A549 (cell line): ENCODE measurements at regions not wholly inside any gene's neighbourhood (a gene's known extent, or its start where the extent isn't known, plus 50 kb on each side); places are given as distances from the start of the nearest gene placed in this dataset.

Experiments
- ATAC-seq, 2 experiments: fragments of 200-7000 bp in 1 of 2; fragments of >200 bp in 1 of 2; cut with Nextera tagmentation in 1 of 2; cut with Tn5 transposase in 1 of 2; 3 replicates each; pipeline versions ENCODE4 v1.8.0 to v1.9.1; 2018 to 2020; ENCODE audit warnings: mild to moderate bottlenecking in 1 of 2, moderate library complexity in 1 of 2
- CTCF ChIA-PET: fragments of 300-600 bp; sonication (Branson Sonifier 250); formaldehyde crosslinking; extraction: SDS; loops from one replicate; lab custom pipeline; 2021; ENCODE audit warnings: antibody characterized with exemption, inconsistent platforms; lab: Yijun Ruan, JAX
- POLR2A ChIA-PET: fragments of 350-600 bp; formaldehyde crosslinking; extraction: SDS; loops from one replicate; lab custom pipeline; 2021; ENCODE audit warnings: antibody characterized with exemption, inconsistent platforms; lab: Yijun Ruan, JAX
- DNase-seq, 2 experiments: peaks; one replicate each; pipeline versions ENCODE4 v3.0.0 to v3.0.0-alpha.2; 2011 to 2016; ENCODE audit warnings: low read depth in 1 of 2, low spot score in 1 of 2
- FAIRE-seq: peaks from 2 replicates; lab custom pipeline; 2011; peaks lifted over from hg19 to GRCh38; lab: Jason Lieb, UNC
- H3K27ac ChIP-seq, 2 experiments: fragments of >200 bp; sonication (Bioruptor Twin); formaldehyde crosslinking; 3 replicates each; pipeline ENCODE4 v1.5.1; 2016 to 2017
- H3K4me1 ChIP-seq: fragments of >200 bp; sonication (Bioruptor Twin); formaldehyde crosslinking; 3 replicates; pipeline ENCODE4 v1.6.1; 2016
- H3K4me2 ChIP-seq: fragments of >200 bp; sonication (Bioruptor Twin); formaldehyde crosslinking; 3 replicates; pipeline ENCODE4 v1.6.1; 2016
- H3K4me3 ChIP-seq: fragments of >200 bp; sonication (Bioruptor Twin); formaldehyde crosslinking; 3 replicates; pipeline ENCODE4 v1.5.1; 2016
- H3K9me3 ChIP-seq: fragments of >200 bp; sonication (Bioruptor Twin); formaldehyde crosslinking; 3 replicates; pipeline ENCODE4 v1.6.1; 2016
- CBX8 ChIP-seq: fragments of 200-600 bp; sonication (generic); IDR thresholded peaks from 2 replicates; pipeline ENCODE4 v1.6.1; 2016
- CEBPB ChIP-seq, 2 experiments: fragments of >200 bp in 1 of 2; sonication (Bioruptor Twin) in 1 of 2; formaldehyde crosslinking in 1 of 2; IDR thresholded peaks; 2 replicates each; pipeline ENCODE4 v1.6.1; 2012 to 2016
- CTCF ChIP-seq: fragments of >200 bp; sonication (Bioruptor Twin); formaldehyde crosslinking; IDR thresholded peaks from 3 replicates; pipeline ENCODE4 v1.5.1; 2016
- E2F6 ChIP-seq: IDR thresholded peaks from 2 replicates; pipeline ENCODE4 v1.6.1; 2012; ENCODE audit warnings: low read depth, borderline replicate concordance
- EHF ChIP-seq: fragments of 250-450 bp; sonication (Bioruptor Pico); IDR thresholded peaks from 2 replicates; pipeline ENCODE4 v1.5.0; 2020; ENCODE audit warnings: mild to moderate bottlenecking
- ELK1 ChIP-seq: fragments of 150-350 bp; IDR thresholded peaks from 2 replicates; pipeline ENCODE4 v1.6.1; 2014; ENCODE audit warnings: low read depth, mild to moderate bottlenecking, low read length
- ESRRA ChIP-seq: fragments of 150-350 bp; IDR thresholded peaks from 2 replicates; pipeline ENCODE4 v1.6.1; 2014; ENCODE audit warnings: mild to moderate bottlenecking, low read length, borderline replicate concordance
- FOSB ChIP-seq: fragments of 250-450 bp; sonication (Bioruptor Pico); IDR thresholded peaks from 2 replicates; pipeline ENCODE4 v1.5.0; 2020; ENCODE audit warnings: mild to moderate bottlenecking, moderate library complexity
- FOSL2 ChIP-seq, 2 experiments: fragments of 450-650 bp in 1 of 2; fragments of >200 bp in 1 of 2; sonication (Bioruptor Twin) in 1 of 2; formaldehyde crosslinking; IDR thresholded peaks; 2 replicates each; pipeline versions ENCODE4 v1.5.0 to v1.6.1; 2016 to 2020; ENCODE audit warnings: mild to moderate bottlenecking in 1 of 2, moderate library complexity in 1 of 2
- FOXS1 ChIP-seq: fragments of 250-450 bp; sonication (Bioruptor Pico); IDR thresholded peaks from 2 replicates; pipeline ENCODE4 v1.5.0; 2020; ENCODE audit warnings: mild to moderate bottlenecking, moderate library complexity
- GATA3 ChIP-seq: IDR thresholded peaks from 2 replicates; pipeline ENCODE4 v1.6.1; 2012; ENCODE audit warnings: borderline replicate concordance
- HES2 ChIP-seq: fragments of >200 bp; sonication (Bioruptor Twin); formaldehyde crosslinking; IDR thresholded peaks from 2 replicates; pipeline ENCODE4 v1.6.1; 2016
- HMGXB4 ChIP-seq: fragments of 250-450 bp; sonication (Bioruptor Pico); IDR thresholded peaks from 2 replicates; pipeline ENCODE4 v1.5.0; 2021; ENCODE audit warnings: mild to moderate bottlenecking, moderate library complexity, borderline replicate concordance
- HOXA7 ChIP-seq: fragments of 250-450 bp; sonication (Bioruptor Pico); IDR thresholded peaks from 2 replicates; pipeline ENCODE4 v1.5.0; 2020; ENCODE audit warnings: mild to moderate bottlenecking, moderate library complexity
- JUN ChIP-seq, 2 experiments: fragments of >200 bp; sonication (Bioruptor Twin); formaldehyde crosslinking; IDR thresholded peaks; 2 replicates in 1 of 2; 3 replicates in 1 of 2; pipeline ENCODE4 v1.6.1; 2016 to 2017
- MAX ChIP-seq: IDR thresholded peaks from 2 replicates; pipeline ENCODE4 v1.6.1; 2012
- MAZ ChIP-seq: fragments of 150-350 bp; IDR thresholded peaks from 2 replicates; pipeline ENCODE4 v1.6.1; 2014; ENCODE audit warnings: antibody characterized with exemption, low read depth, low read length, borderline replicate concordance
- NFE2L2 ChIP-seq: fragments of 150-350 bp; conservative IDR thresholded peaks from 2 replicates; pipeline ENCODE4 v1.6.1; 2014; ENCODE audit warnings: low read length
- NPAS2 ChIP-seq: fragments of 250-450 bp; sonication (Bioruptor Pico); IDR thresholded peaks from 2 replicates; pipeline ENCODE4 v1.8.0; 2022; ENCODE audit warnings: mild to moderate bottlenecking, moderate library complexity, borderline replicate concordance
- POLR2A ChIP-seq: IDR thresholded peaks from 2 replicates; pipeline ENCODE4 v1.6.1; 2012; ENCODE audit warnings: mild to moderate bottlenecking, low read length
- RCOR1 ChIP-seq: fragments of 150-350 bp; IDR thresholded peaks from 2 replicates; pipeline ENCODE4 v1.6.1; 2014; ENCODE audit warnings: antibody characterized with exemption, low read length, low read depth
- REST ChIP-seq: fragments of 200-600 bp; sonication (generic); IDR thresholded peaks from 2 replicates; pipeline ENCODE4 v1.6.1; 2016; ENCODE audit warnings: antibody characterized with exemption, mild to moderate bottlenecking, moderate library complexity
- TFCP2L1 ChIP-seq: fragments of 250-450 bp; sonication (Bioruptor Pico); IDR thresholded peaks from 2 replicates; pipeline ENCODE4 v1.5.0; 2021; ENCODE audit warnings: mild to moderate bottlenecking
- ZFP36 ChIP-seq: fragments of 450-650 bp; IDR thresholded peaks from 2 replicates; pipeline ENCODE4 v1.6.1; 2014; ENCODE audit warnings: borderline replicate concordance; ENCODE audit not compliant: partially characterized antibody
- ZNF302 ChIP-seq: fragments of 250-450 bp; sonication (Bioruptor Pico); IDR thresholded peaks from 2 replicates; pipeline ENCODE4 v1.9.0; 2021; ENCODE audit warnings: inconsistent platforms, mild to moderate bottlenecking, moderate library complexity
- ZSCAN20 ChIP-seq: fragments of 250-450 bp; sonication (Bioruptor Pico); IDR thresholded peaks from 2 replicates; pipeline ENCODE4 v1.8.0; 2022; ENCODE audit warnings: mild to moderate bottlenecking, moderate library complexity
- WGBS: methylation state at CpG from one replicate; pipeline ENCODE4 v1.1.6; 2017; ENCODE audit errors: missing lambda C conversion rate; 5-methylcytosine and 5-hydroxymethylcytosine counted together

GRCh38 chr18:40375837-40376236 is 1579.2 kb upstream of the PIK3C3 start:
- H3K4me1 ChIP-seq = no peaks in the 10 kb centered on the region
- WGBS = 6% methylated on average over 1 of the region's 1 CpG
- POLR2A ChIA-PET = no interaction called here
- no peaks in the 10 kb centered on the region for H3K9me3 ChIP-seq
- CTCF ChIA-PET = no interaction called here
- H3K27ac ChIP-seq = no peak overlapping the region
- no peak overlapping the region for H3K4me2 ChIP-seq
- no peak for ATAC-seq
- TF ChIP-seq ZSCAN20 (CRISPR knock-in tag) (no peak), MAZ (no peak), JUN (IDR thresholded peaks at IDR 0.05) (no peak), E2F6 (no peak), FOSL2 (IDR thresholded peaks at IDR 0.05) (no peak), FOSL2 (CRISPR knock-in tag; IDR thresholded peaks at IDR 0.05) (no peak), FOSB (no peak), MAX (no peak), NPAS2 (CRISPR knock-in tag) (no peak), TFCP2L1 (CRISPR knock-in tag) (no peak), CTCF (no peak), CBX8 (no peak), HMGXB4 (no peak), NFE2L2 (no peak), CEBPB (IDR thresholded peaks at IDR 0.05) (no peak), EHF (CRISPR knock-in tag) (no peak)
- TF ChIP-seq, all 56 proteins: peak for 0
- DNase-seq = no peak
- H3K4me3 ChIP-seq = no peak overlapping the region
- FAIRE-seq = no peak

GRCh38 chr18:40371673-40372072 is 1583.4 kb upstream of the PIK3C3 start:
- no peak overlapping the region for H3K27ac ChIP-seq
- H3K4me3 ChIP-seq = no peak overlapping the region
- DNase-seq (no peak), FAIRE-seq (no peak), ATAC-seq (no peak)
- H3K4me1 ChIP-seq = no peaks in the 10 kb centered on the region
- TF ChIP-seq RCOR1 = no peak
- TF ChIP-seq HES2 = no peak
- no peak for TF ChIP-seq ZNF302 (CRISPR knock-in tag)
- no peak for TF ChIP-seq HOXA7 (CRISPR knock-in tag)
- TF ChIP-seq REST = no peak
- no peak for TF ChIP-seq CTCF
- no peak for TF ChIP-seq ZFP36
- no peak for TF ChIP-seq CEBPB (IDR thresholded peaks at IDR 0.05)
- TF ChIP-seq FOSL2 (IDR thresholded peaks at IDR 0.05) = no peak
- TF ChIP-seq FOSL2 (CRISPR knock-in tag; IDR thresholded peaks at IDR 0.05) = no peak
- TF ChIP-seq POLR2A = no peak
- no peak for TF ChIP-seq FOXS1 (CRISPR knock-in tag)
- no peak for TF ChIP-seq ESRRA
- no peak for TF ChIP-seq ELK1
- TF ChIP-seq GATA3 = no peak
- ChIA-PET POLR2A (no interaction called here), CTCF (no interaction called here)
- H3K4me2 ChIP-seq = no peak overlapping the region
- no peaks in the 10 kb centered on the region for H3K9me3 ChIP-seq
- WGBS = 6% methylated on average over 1 of the region's 1 CpG
